B cell (primary cell): ENCODE measurements at regions not wholly inside any gene's neighbourhood (a gene's known extent, or its start where the extent isn't known, plus 50 kb on each side); places are given as distances from the start of the nearest gene placed in this dataset.
"Not testable (repeated sequence)": the region's sequence is repeated elsewhere in the genome, so short reads cannot be mapped to it uniquely, and the experiment has no call there.

ENCODE experiments used
- ATAC-seq: fragments of 200-7000 bp; cut with Tn5 transposase; one replicate; pipeline ENCODE4 v1.10.0; 2021; ENCODE audit warnings: low read depth, mild to moderate bottlenecking, moderate number of reproducible peaks, moderate library complexity
- CTCF ChIA-PET: fragments of 350-600 bp; sonication (Branson Sonifier 250); formaldehyde crosslinking; loops from one replicate; lab custom pipeline; 2021; ENCODE audit warnings: antibody characterized with exemption, inconsistent platforms; lab: Charles Lee
- POLR2A ChIA-PET: fragments of 350-600 bp; sonication (Branson Sonifier 250); formaldehyde crosslinking; loops from one replicate; lab custom pipeline; 2021; ENCODE audit warnings: antibody characterized with exemption; lab: Charles Lee
- DNase-seq: peaks from one replicate; pipeline ENCODE4 v3.0.0; 2013
- H2AFZ ChIP-seq: 2 replicates; pipeline ENCODE4 v1.6.1; 2012; ENCODE audit warnings: mild to moderate bottlenecking, low read depth, low read length; ENCODE audit not compliant: insufficient read depth, poor library complexity, severe bottlenecking
- H3K27ac ChIP-seq, 2 donors: 1 replicate in 1 of 2; 2 replicates in 1 of 2; pipeline ENCODE4 v1.5.1; 2012 to 2013; ENCODE audit warnings: low read length in 2 of 2, mild to moderate bottlenecking in 2 of 2, moderate library complexity in 1 of 2
- H3K27me3 ChIP-seq, 4 experiments: fragments of 200-600 bp in 1 of 4; sonication (generic) in 1 of 4; replicated peaks in 1 of 4; 1 replicate in 2 of 4; 2 replicates in 2 of 4; pipeline versions ENCODE4 v1.6.1 to v1.7.0; 2013 to 2016; ENCODE audit warnings: low read length in 3 of 4, mild to moderate bottlenecking in 2 of 4, mixed read lengths in 1 of 4, moderate library complexity in 1 of 4; ENCODE audit not compliant: insufficient read depth in 4 of 4, control insufficient read depth in 3 of 4; ENCODE audit errors: control extremely low read depth in 1 of 4
- H3K36me3 ChIP-seq, 2 experiments: replicated peaks in 1 of 2; 1 replicate in 1 of 2; 2 replicates in 1 of 2; pipeline versions ENCODE4 v1.6.1 to v1.7.1; 2013; ENCODE audit warnings: low read length in 1 of 2; ENCODE audit not compliant: insufficient read depth in 2 of 2, control insufficient read depth in 1 of 2; ENCODE audit errors: control extremely low read depth in 1 of 2, extremely low read depth in 1 of 2
- H3K4me1 ChIP-seq, 2 donors: fragments of 200-600 bp in 1 of 2; sonication (generic) in 1 of 2; 1 replicate in 1 of 2; 2 replicates in 1 of 2; pipeline versions ENCODE4 v1.5.1 to v1.6.1; 2013 to 2017; ENCODE audit warnings: low read length in 2 of 2; ENCODE audit not compliant: control insufficient read depth in 2 of 2, insufficient read depth in 2 of 2
- H3K4me2 ChIP-seq: replicated peaks from 2 replicates; pipeline ENCODE3; 2012; ENCODE audit warnings: mild to moderate bottlenecking, low read depth, low read length; ENCODE audit not compliant: poor library complexity, severe bottlenecking
- H3K4me3 ChIP-seq, 5 experiments: fragments of 200-600 bp in 1 of 5; sonication (generic) in 1 of 5; 1 replicate in 3 of 5; 2 replicates in 2 of 5; pipeline versions ENCODE4 v1.5.1 to v1.7.0; 2011 to 2016; ENCODE audit warnings: low read length in 4 of 5, mild to moderate bottlenecking in 4 of 5, low read depth in 2 of 5, control low read depth in 1 of 5, moderate library complexity in 1 of 5; ENCODE audit not compliant: insufficient read depth in 1 of 5; ENCODE audit errors: control extremely low read depth in 1 of 5, extremely low read depth in 1 of 5
- H3K79me2 ChIP-seq: fragments of 200-600 bp; sonication (generic); one replicate; pipeline ENCODE4 v1.6.0; 2016; ENCODE audit warnings: low read length; ENCODE audit not compliant: control insufficient read depth, insufficient read depth
- H3K9ac ChIP-seq: fragments of 200-600 bp; sonication (generic); 2 replicates; pipeline ENCODE4 v1.6.1; 2017; ENCODE audit warnings: mild to moderate bottlenecking, low read length, moderate library complexity
- H3K9me3 ChIP-seq, 3 donors: one replicate each; pipeline versions ENCODE4 v1.6.1 to v1.7.1; 2013; ENCODE audit warnings: low read length in 2 of 3; ENCODE audit not compliant: control insufficient read depth in 2 of 3, insufficient read depth in 1 of 3; ENCODE audit errors: control extremely low read depth in 1 of 3
- H4K20me1 ChIP-seq: 2 replicates; pipeline ENCODE4 v1.6.0; 2012; ENCODE audit warnings: mild to moderate bottlenecking, low read length; ENCODE audit not compliant: insufficient read depth, control insufficient read depth, poor library complexity, severe bottlenecking
- H3K27ac Mint-ChIP-seq: one replicate; pipeline ENCODE4 v1.8.0; 2021; ENCODE audit warnings: mixed read lengths
- H3K27me3 Mint-ChIP-seq: one replicate; pipeline ENCODE4 v1.8.0; 2021; ENCODE audit warnings: mixed read lengths
- H3K4me1 Mint-ChIP-seq: one replicate; pipeline ENCODE4 v1.8.0; 2021; ENCODE audit warnings: mixed read lengths
- H3K4me3 Mint-ChIP-seq: one replicate; pipeline ENCODE4 v1.8.0; 2021; ENCODE audit warnings: mixed read lengths
- H3K9me3 Mint-ChIP-seq: one replicate; pipeline ENCODE4 v1.8.0; 2022; ENCODE audit warnings: mixed read lengths; ENCODE audit not compliant: insufficient read depth
- EZH2 ChIP-seq: IDR thresholded peaks from 2 replicates; pipeline ENCODE4 v1.6.1; 2012; ENCODE audit warnings: borderline replicate concordance, low read depth, mild to moderate bottlenecking, moderate library complexity, low read length; ENCODE audit not compliant: insufficient read depth, poor library complexity, severe bottlenecking
- WGBS: methylation state at CpG from one replicate; pipeline ENCODE4 v1.1.5; 2013; ENCODE audit warnings: missing lambda C conversion rate; ENCODE audit not compliant: insufficient coverage; 5-methylcytosine and 5-hydroxymethylcytosine counted together
- intact Hi-C: fragments of 100-400 bp; cut with micrococcal nuclease; formaldehyde crosslinking; loops from one replicate; pipeline ENCODE4 v1.10.0; 2022
- TF ChIP-seq, protein P1 (sequence below): fragments of 200-600 bp; IDR thresholded peaks from one replicate; pipeline ENCODE4 v1.8.0; 2022; ENCODE audit warnings: antibody characterized with exemption, mild to moderate bottlenecking

DNA sequence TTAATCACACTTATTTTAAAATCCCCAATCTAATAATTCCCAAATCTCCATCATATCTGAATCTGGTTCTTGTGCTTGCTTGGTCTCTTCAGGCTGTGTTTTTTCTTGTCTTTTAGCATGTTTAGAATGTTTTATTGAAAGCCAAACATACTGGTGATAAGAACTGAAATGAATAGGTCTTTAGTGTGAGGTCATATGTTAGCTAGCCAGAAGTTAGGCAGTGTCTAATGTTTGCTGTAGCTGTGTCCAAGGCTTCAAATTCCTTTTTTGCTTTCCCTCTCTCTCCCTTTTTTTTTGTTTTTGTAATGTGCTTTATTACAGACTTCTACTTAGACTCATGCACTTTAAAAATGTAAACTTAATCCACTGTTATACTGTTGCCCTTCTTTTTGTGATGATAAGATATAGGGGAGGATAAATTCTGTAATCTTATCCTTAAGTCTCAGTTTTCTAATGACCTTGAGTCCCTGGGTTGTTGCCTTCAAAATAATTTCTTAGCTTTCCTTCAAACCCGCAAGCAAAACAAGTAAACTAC, 725.1 kb downstream of the BRINP3 start:
- H4K20me1 ChIP-seq, result no peaks in the 10 kb centered on the region
- H3K9ac ChIP-seq, result no peak overlapping the region
- Mint-ChIP-seq H3K4me1 (no peaks in the 10 kb centered on the region), H3K9me3 (peaks cover 3% of the 10 kb centered on the region), H3K4me3 (no peak overlapping the region), H3K27ac (no peak overlapping the region), H3K27me3 (no peaks in the 10 kb centered on the region)
- DNase-seq (no peak), ATAC-seq (no peak)
- TF ChIP-seq, protein P1, sequence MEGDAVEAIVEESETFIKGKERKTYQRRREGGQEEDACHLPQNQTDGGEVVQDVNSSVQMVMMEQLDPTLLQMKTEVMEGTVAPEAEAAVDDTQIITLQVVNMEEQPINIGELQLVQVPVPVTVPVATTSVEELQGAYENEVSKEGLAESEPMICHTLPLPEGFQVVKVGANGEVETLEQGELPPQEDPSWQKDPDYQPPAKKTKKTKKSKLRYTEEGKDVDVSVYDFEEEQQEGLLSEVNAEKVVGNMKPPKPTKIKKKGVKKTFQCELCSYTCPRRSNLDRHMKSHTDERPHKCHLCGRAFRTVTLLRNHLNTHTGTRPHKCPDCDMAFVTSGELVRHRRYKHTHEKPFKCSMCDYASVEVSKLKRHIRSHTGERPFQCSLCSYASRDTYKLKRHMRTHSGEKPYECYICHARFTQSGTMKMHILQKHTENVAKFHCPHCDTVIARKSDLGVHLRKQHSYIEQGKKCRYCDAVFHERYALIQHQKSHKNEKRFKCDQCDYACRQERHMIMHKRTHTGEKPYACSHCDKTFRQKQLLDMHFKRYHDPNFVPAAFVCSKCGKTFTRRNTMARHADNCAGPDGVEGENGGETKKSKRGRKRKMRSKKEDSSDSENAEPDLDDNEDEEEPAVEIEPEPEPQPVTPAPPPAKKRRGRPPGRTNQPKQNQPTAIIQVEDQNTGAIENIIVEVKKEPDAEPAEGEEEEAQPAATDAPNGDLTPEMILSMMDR, result no peak
- TF ChIP-seq EZH2, result no peak
- no peak overlapping the region for H2AFZ ChIP-seq
- no CpG with 5 or more reads among the region's 1 CpG for WGBS
- no peaks in the 10 kb centered on the region for H3K27me3 ChIP-seq
- H3K36me3 ChIP-seq, result no peaks in the 10 kb centered on the region
- no peak overlapping the region for H3K4me2 ChIP-seq
- H3K9me3 ChIP-seq, result peaks cover 0 to 2% (median 0%) of the 10 kb centered on the region in 3 donors
- H3K79me2 ChIP-seq, result no peaks in the 10 kb centered on the region
- CTCF ChIA-PET, result interaction anchor here (0.7 kb wide), 1 partner anchor 14 kb away, joined by 3 read pairs; no protein-coding TSS in a partner anchor
- H3K4me1 ChIP-seq, result no peaks in the 10 kb centered on the region
- no peak overlapping the region for H3K4me3 ChIP-seq
- intact Hi-C loops, result no loop called here
- H3K27ac ChIP-seq, result no peak overlapping the region
- POLR2A ChIA-PET, result no interaction called here

DNA sequence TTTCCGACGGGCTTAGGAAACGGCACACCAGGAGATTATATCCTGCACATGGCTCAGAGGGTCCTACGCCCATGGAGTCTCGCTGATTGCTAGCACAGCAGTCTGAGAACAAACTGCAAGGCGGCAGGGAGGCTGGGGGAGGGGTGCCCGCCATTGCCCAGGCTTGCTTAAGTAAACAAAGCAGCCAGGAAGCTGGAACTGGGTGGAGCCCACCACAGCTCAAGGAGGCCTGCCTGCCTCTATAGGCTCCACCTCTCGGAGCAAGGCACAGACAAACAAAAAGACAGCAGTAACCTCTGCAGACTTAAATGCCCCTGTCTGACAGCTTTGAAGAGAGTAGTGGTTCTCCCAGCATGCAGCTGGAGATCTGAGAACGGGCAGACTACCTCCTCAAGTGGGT, 722.6 kb downstream of the BRINP3 start:
- H3K4me3 ChIP-seq, H3K36me3 ChIP-seq, H4K20me1 ChIP-seq, H3K79me2 ChIP-seq, H3K9ac ChIP-seq, H2AFZ ChIP-seq, intact Hi-C loops, H3K27ac Mint-ChIP-seq, H3K9me3 Mint-ChIP-seq, H3K4me2 ChIP-seq, H3K27me3 Mint-ChIP-seq, H3K27ac ChIP-seq, H3K4me1 ChIP-seq, ATAC-seq, DNase-seq, POLR2A ChIA-PET, H3K9me3 ChIP-seq, H3K4me1 Mint-ChIP-seq, CTCF ChIA-PET, H3K27me3 ChIP-seq, H3K4me3 Mint-ChIP-seq: not testable (repeated sequence)
- 100% methylated on average over 3 of the region's 9 CpGs for WGBS
